ENCODE measurements at regions not wholly inside any gene's neighbourhood (a gene's known extent, or its start where the extent isn't known, plus 50 kb on each side); places are given as distances from the start of the nearest gene placed in this dataset.

GRCh38 chr9:82554381-82554780 lies 508.6 kb downstream of the RASEF start:
- Mint-ChIP-seq H3K36me3 (ENCODE audit: low read depth) (no peaks in the 10 kb centered on the region), H3K9me3 (peaks cover 2% of the 10 kb centered on the region)

GRCh38 chr9:82555031-82555430 lies 507.9 kb downstream of the RASEF start:
- no peaks in the 10 kb centered on the region for H3K4me1 Mint-ChIP-seq (ENCODE audit: low read depth)
- no peak overlapping the region for H3K27ac Mint-ChIP-seq
- H3K4me3 Mint-ChIP-seq, result no peak overlapping the region
- H3K36me3 Mint-ChIP-seq (ENCODE audit: low read depth), result no peaks in the 10 kb centered on the region
- DNase-seq, result no peak
- intact Hi-C loops (cut with micrococcal nuclease), result no loop called here
- H3K9me3 Mint-ChIP-seq, result peaks cover 2% of the 10 kb centered on the region
- CTCF ChIA-PET, result interaction anchor here (0.6 kb wide), 1 partner anchor 12 kb away, joined by 4 read pairs; no protein-coding TSS in a partner anchor
- peaks cover 2% of the 10 kb centered on the region for H3K27me3 Mint-ChIP-seq (ENCODE audit: low read depth)

More at GRCh38 chr9:82554381-82554780, 508.6 kb downstream of the RASEF start:
- CTCF ChIA-PET, result interaction anchor here (0.6 kb wide), 1 partner anchor 12 kb away, joined by 4 read pairs; no protein-coding TSS in a partner anchor
- H3K4me3 Mint-ChIP-seq, result no peak overlapping the region
- H3K27me3 Mint-ChIP-seq (ENCODE audit: low read depth), result peaks cover 2% of the 10 kb centered on the region
- H3K4me1 Mint-ChIP-seq (ENCODE audit: low read depth), result no peaks in the 10 kb centered on the region
- H3K27ac Mint-ChIP-seq, result no peak overlapping the region
- intact Hi-C loops (cut with micrococcal nuclease), result no loop called here
- no peak for DNase-seq

GRCh38 chr9:82555431-82556051 lies 507.4 kb downstream of the RASEF start:
- DNase-seq, result no peak
- Mint-ChIP-seq H3K27me3 (ENCODE audit: low read depth) (peaks cover 2% of the 10 kb centered on the region), H3K9me3 (peaks cover 2% of the 10 kb centered on the region), H3K36me3 (ENCODE audit: low read depth) (no peaks in the 10 kb centered on the region), H3K4me1 (ENCODE audit: low read depth) (no peaks in the 10 kb centered on the region), H3K4me3 (no peak overlapping the region), H3K27ac (no peak overlapping the region)
- CTCF ChIA-PET, result no interaction called here
- intact Hi-C loops (cut with micrococcal nuclease), result no loop called here

- intact Hi-C loops (cut with micrococcal nuclease), result no loop called here
- H3K9me3 Mint-ChIP-seq, result peaks cover 2% of the 10 kb centered on the region
- CTCF ChIA-PET, result interaction anchor here (0.6 kb wide), 1 partner anchor 104 kb away, joined by 3 read pairs; no protein-coding TSS in a partner anchor
- no peak for DNase-seq
- H3K4me3 Mint-ChIP-seq, result no peak overlapping the region
- no peaks in the 10 kb centered on the region for H3K36me3 Mint-ChIP-seq (ENCODE audit: low read depth)
- H3K27me3 Mint-ChIP-seq (ENCODE audit: low read depth), result peaks cover 2% of the 10 kb centered on the region
- no peak overlapping the region for H3K27ac Mint-ChIP-seq
- no peaks in the 10 kb centered on the region for H3K4me1 Mint-ChIP-seq (ENCODE audit: low read depth)
Observed at GRCh38 chr9:82558346-82558745, 504.6 kb downstream of the RASEF start.

GRCh38 chr9:82558855-82559630 lies 503.9 kb downstream of the RASEF start:
- Mint-ChIP-seq H3K27me3 (ENCODE audit: low read depth) (peaks cover 2% of the 10 kb centered on the region), H3K4me3 (no peak overlapping the region), H3K9me3 (peaks cover 2% of the 10 kb centered on the region), H3K36me3 (ENCODE audit: low read depth) (no peaks in the 10 kb centered on the region), H3K27ac (no peak overlapping the region), H3K4me1 (ENCODE audit: low read depth) (no peaks in the 10 kb centered on the region)
- intact Hi-C loops (cut with micrococcal nuclease), result no loop called here
- no peak for DNase-seq
- CTCF ChIA-PET, result interaction anchor here (1.5 kb wide), 1 partner anchor 10 kb away, joined by 3 read pairs; no protein-coding TSS in a partner anchor

GRCh38 chr9:82560036-82560435 lies 502.9 kb downstream of the RASEF start:
- DNase-seq, result no peak
- CTCF ChIA-PET, result interaction anchor here (1.5 kb wide), 1 partner anchor 11 kb away, joined by 3 read pairs; no protein-coding TSS in a partner anchor
- intact Hi-C loops (cut with micrococcal nuclease), result no loop called here
- H3K9me3 Mint-ChIP-seq, result peaks cover 2% of the 10 kb centered on the region
- H3K27ac Mint-ChIP-seq, result no peak overlapping the region
- H3K36me3 Mint-ChIP-seq (ENCODE audit: low read depth), result no peaks in the 10 kb centered on the region
- H3K4me3 Mint-ChIP-seq, result no peak overlapping the region
- H3K4me1 Mint-ChIP-seq (ENCODE audit: low read depth), result no peaks in the 10 kb centered on the region
- H3K27me3 Mint-ChIP-seq (ENCODE audit: low read depth), result peaks cover 2% of the 10 kb centered on the region

- CTCF ChIA-PET, result interaction anchor here (1.5 kb wide), 1 partner anchor 12 kb away, joined by 3 read pairs; no protein-coding TSS in a partner anchor
- H3K9me3 Mint-ChIP-seq, result peaks cover 2% of the 10 kb centered on the region
- H3K27me3 Mint-ChIP-seq (ENCODE audit: low read depth), result peaks cover 2% of the 10 kb centered on the region
- intact Hi-C loops (cut with micrococcal nuclease), result no loop called here
- no peak overlapping the region for H3K27ac Mint-ChIP-seq
- H3K36me3 Mint-ChIP-seq (ENCODE audit: low read depth), result no peaks in the 10 kb centered on the region
- no peak overlapping the region for H3K4me3 Mint-ChIP-seq
- H3K4me1 Mint-ChIP-seq (ENCODE audit: low read depth), result no peaks in the 10 kb centered on the region
- DNase-seq, result no peak
Observed at GRCh38 chr9:82560457-82560904, 502.5 kb downstream of the RASEF start.

GRCh38 chr9:82563094-82563493 lies 499.8 kb downstream of the RASEF start:
- H3K27me3 Mint-ChIP-seq (ENCODE audit: low read depth), result peaks cover 2% of the 10 kb centered on the region

GRCh38 chr9:82563841-82564240 lies 499.1 kb downstream of the RASEF start:
- intact Hi-C loops (cut with micrococcal nuclease), result no loop called here
- no peak overlapping the region for H3K4me3 Mint-ChIP-seq
- no peak for DNase-seq
- CTCF ChIA-PET, result no interaction called here
- no peak overlapping the region for H3K27ac Mint-ChIP-seq
- H3K36me3 Mint-ChIP-seq (ENCODE audit: low read depth), result no peaks in the 10 kb centered on the region
- H3K27me3 Mint-ChIP-seq (ENCODE audit: low read depth), result peaks cover 1% of the 10 kb centered on the region
- H3K4me1 Mint-ChIP-seq (ENCODE audit: low read depth), result no peaks in the 10 kb centered on the region
- H3K9me3 Mint-ChIP-seq, result peaks cover under 1% of the 10 kb centered on the region

More at GRCh38 chr9:82563094-82563493, 499.8 kb downstream of the RASEF start:
- Mint-ChIP-seq H3K4me3 (no peak overlapping the region), H3K36me3 (ENCODE audit: low read depth) (no peaks in the 10 kb centered on the region), H3K4me1 (ENCODE audit: low read depth) (no peaks in the 10 kb centered on the region), H3K9me3 (peaks cover 2% of the 10 kb centered on the region), H3K27ac (no peak overlapping the region)
- CTCF ChIA-PET, result no interaction called here
- DNase-seq, result no peak
- intact Hi-C loops (cut with micrococcal nuclease), result no loop called here

GRCh38 chr9:82565188-82565969 lies 497.6 kb downstream of the RASEF start:
- Mint-ChIP-seq H3K36me3 (ENCODE audit: low read depth) (no peaks in the 10 kb centered on the region), H3K9me3 (no peaks in the 10 kb centered on the region), H3K27ac (no peak overlapping the region), H3K4me3 (no peak overlapping the region), H3K4me1 (ENCODE audit: low read depth) (no peaks in the 10 kb centered on the region), H3K27me3 (ENCODE audit: low read depth) (no peaks in the 10 kb centered on the region)
- DNase-seq, result no peak
- intact Hi-C loops (cut with micrococcal nuclease), result no loop called here
- CTCF ChIA-PET, result interaction anchor here (0.6 kb wide), 1 partner anchor 1397 kb away, joined by 3 read pairs; no protein-coding TSS in a partner anchor

- Mint-ChIP-seq H3K27me3 (ENCODE audit: low read depth) (no peaks in the 10 kb centered on the region), H3K4me1 (ENCODE audit: low read depth) (no peaks in the 10 kb centered on the region), H3K27ac (no peak overlapping the region), H3K4me3 (no peak overlapping the region), H3K36me3 (ENCODE audit: low read depth) (no peaks in the 10 kb centered on the region), H3K9me3 (peaks cover 2% of the 10 kb centered on the region)
- no peak for DNase-seq
- CTCF ChIA-PET, result no interaction called here
- intact Hi-C loops (cut with micrococcal nuclease), result no loop called here
Observed at GRCh38 chr9:82567953-82568352, 495.0 kb downstream of the RASEF start.

- Mint-ChIP-seq H3K27ac (no peak overlapping the region), H3K4me1 (ENCODE audit: low read depth) (no peaks in the 10 kb centered on the region), H3K9me3 (peaks cover 17% of the 10 kb centered on the region), H3K27me3 (ENCODE audit: low read depth) (no peaks in the 10 kb centered on the region), H3K36me3 (ENCODE audit: low read depth) (no peaks in the 10 kb centered on the region), H3K4me3 (no peak overlapping the region)
- intact Hi-C loops (cut with micrococcal nuclease), result no loop called here
- DNase-seq, result no peak
- CTCF ChIA-PET, result interaction anchor here (1.1 kb wide), 1 partner anchor 28 kb away, joined by 3 read pairs; no protein-coding TSS in a partner anchor
Observed at GRCh38 chr9:82570226-82570625, 492.7 kb downstream of the RASEF start.
